Endodermal cell (in vitro differentiated cells): ENCODE measurements at regions not wholly inside any gene's neighbourhood (a gene's known extent, or its start where the extent isn't known, plus 50 kb on each side); places are given as distances from the start of the nearest gene placed in this dataset.

Source experiments
- DNase-seq: peaks from one replicate; pipeline ENCODE4 v3.0.0-alpha.2; 2017
- H3K27ac ChIP-seq: 2 replicates; pipeline ENCODE4 v1.5.1; 2013; ENCODE audit warnings: mild to moderate bottlenecking, low read depth, low read length, moderate library complexity
- H3K27me3 ChIP-seq: 2 replicates; pipeline ENCODE4 v1.6.1; 2013; ENCODE audit warnings: mild to moderate bottlenecking, low read length, moderate library complexity; ENCODE audit not compliant: insufficient read depth, control insufficient read depth, poor library complexity, severe bottlenecking
- H3K36me3 ChIP-seq: 2 replicates; pipeline ENCODE4 v1.7.0; 2013; ENCODE audit warnings: mild to moderate bottlenecking, low read length, moderate library complexity; ENCODE audit not compliant: control insufficient read depth, insufficient read depth
- H3K4me1 ChIP-seq: one replicate; pipeline ENCODE4 v1.7.0; 2013; ENCODE audit warnings: low read length; ENCODE audit not compliant: control insufficient read depth, insufficient read depth
- H3K4me3 ChIP-seq: 2 replicates; pipeline ENCODE4 v1.5.1; 2013; ENCODE audit warnings: mild to moderate bottlenecking, low read length, moderate library complexity
- H3K9ac ChIP-seq: 2 replicates; pipeline ENCODE4 v1.6.1; 2013; ENCODE audit warnings: mild to moderate bottlenecking, low read length, moderate library complexity; ENCODE audit not compliant: poor library complexity, severe bottlenecking; ENCODE audit errors: extremely low read depth
- H3K9me3 ChIP-seq: 2 replicates; pipeline ENCODE4 v1.6.1; 2013; ENCODE audit warnings: mild to moderate bottlenecking, low read length, moderate library complexity; ENCODE audit not compliant: control insufficient read depth
- H3K27ac Mint-ChIP-seq: 2 replicates; pipeline ENCODE4 v1.8.0; 2020; ENCODE audit warnings: mixed read lengths
- H3K27me3 Mint-ChIP-seq: 2 replicates; pipeline ENCODE4 v1.8.0; 2021; ENCODE audit warnings: mild to moderate bottlenecking, mixed read lengths; ENCODE audit not compliant: insufficient read depth
- H3K36me3 Mint-ChIP-seq: 2 replicates; pipeline ENCODE4 v1.8.0; 2020; ENCODE audit warnings: low read depth, mixed read lengths
- H3K4me1 Mint-ChIP-seq: 2 replicates; pipeline ENCODE4 v1.8.0; 2020; ENCODE audit warnings: mixed read lengths
- H3K4me3 Mint-ChIP-seq: 2 replicates; pipeline ENCODE4 v1.8.0; 2020; ENCODE audit warnings: mild to moderate bottlenecking, moderate library complexity, mixed read lengths
- H3K9me3 Mint-ChIP-seq: 2 replicates; pipeline ENCODE4 v1.8.0; 2020; ENCODE audit warnings: mild to moderate bottlenecking, mixed read lengths
- CTCF ChIP-seq: fragments of 200-600 bp; sonication (generic); conservative IDR thresholded peaks from 2 replicates; pipeline ENCODE4 v1.5.0; 2021; ENCODE audit warnings: antibody characterized with exemption, mild to moderate bottlenecking
- WGBS, 2 experiments: methylation state at CpG; one replicate each; pipeline versions ENCODE4 v1.1.5 to v1.1.7; 2013; ENCODE audit warnings: missing lambda C conversion rate in 2 of 2, mixed read lengths in 1 of 2; ENCODE audit not compliant: insufficient coverage in 1 of 2, insufficient read length in 1 of 2; 5-methylcytosine and 5-hydroxymethylcytosine counted together

- Histone ChIP-seq H3K27me3 (no peaks in the 10 kb centered on the region), H3K36me3 (no peaks in the 10 kb centered on the region), H3K9ac (no peak overlapping the region), H3K27ac (no peak overlapping the region), H3K4me1 (no peaks in the 10 kb centered on the region), H3K9me3 (no peaks in the 10 kb centered on the region), H3K4me3 (no peak overlapping the region)
- Mint-ChIP-seq H3K36me3 (no peaks in the 10 kb centered on the region), H3K27ac (no peak overlapping the region), H3K9me3 (peaks cover 4% of the 10 kb centered on the region), H3K4me1 (peaks cover 18% of the 10 kb centered on the region), H3K27me3 (no peaks in the 10 kb centered on the region), H3K4me3 (no peak overlapping the region)
- no peak for DNase-seq
- TF ChIP-seq CTCF, result no peak
- WGBS, 2 experiments, result 86% methylated on average over 1 of the region's 1 CpG; no CpG with 5 or more reads in 1 of the 2 experiments
Measured at GRCh38 chr2:5888126-5888525, 195.9 kb downstream of the SOX11 start.

GRCh38 chr2:5889519-5889918 lies 197.3 kb downstream of the SOX11 start:
- H3K27ac ChIP-seq, result no peak overlapping the region
- no peaks in the 10 kb centered on the region for H3K36me3 ChIP-seq
- no peaks in the 10 kb centered on the region for H3K9me3 ChIP-seq
- no peaks in the 10 kb centered on the region for H3K27me3 ChIP-seq
- Mint-ChIP-seq H3K36me3 (no peaks in the 10 kb centered on the region), H3K27me3 (no peaks in the 10 kb centered on the region), H3K9me3 (no peaks in the 10 kb centered on the region), H3K4me1 (peaks cover 18% of the 10 kb centered on the region), H3K4me3 (no peak overlapping the region), H3K27ac (no peak overlapping the region)
- DNase-seq, result no peak
- no peak overlapping the region for H3K9ac ChIP-seq
- 72 to 84% methylated on average over 4 to 5 of the region's 5 CpGs for WGBS, 2 experiments
- no peak for TF ChIP-seq CTCF
- no peak overlapping the region for H3K4me3 ChIP-seq
- no peaks in the 10 kb centered on the region for H3K4me1 ChIP-seq

GRCh38 chr2:5894355-5894754 lies 202.2 kb downstream of the SOX11 start:
- no peak overlapping the region for H3K4me3 ChIP-seq
- Mint-ChIP-seq H3K9me3 (no peaks in the 10 kb centered on the region), H3K4me1 (peaks cover 2% of the 10 kb centered on the region), H3K36me3 (no peaks in the 10 kb centered on the region), H3K27me3 (no peaks in the 10 kb centered on the region), H3K27ac (no peak overlapping the region), H3K4me3 (no peak overlapping the region)
- TF ChIP-seq CTCF, result no peak
- no peaks in the 10 kb centered on the region for H3K36me3 ChIP-seq
- H3K27ac ChIP-seq, result no peak overlapping the region
- no peaks in the 10 kb centered on the region for H3K9me3 ChIP-seq
- H3K4me1 ChIP-seq, result no peaks in the 10 kb centered on the region
- no peak overlapping the region for H3K9ac ChIP-seq
- 79 to 84% methylated on average over 5 of the region's 5 CpGs for WGBS, 2 experiments
- H3K27me3 ChIP-seq, result no peaks in the 10 kb centered on the region
- no peak for DNase-seq
